IMR-90 (cell line): ENCODE measurements at regions not wholly inside any gene's neighbourhood (a gene's known extent, or its start where the extent isn't known, plus 50 kb on each side); places are given as distances from the start of the nearest gene placed in this dataset.
A peak's percentile ranks its signal among the peaks of the same experiment; 100 is the strongest.

ENCODE experiments used
- ATAC-seq: fragments of 200-7000 bp; cut with Tn5 transposase; 2 replicates; pipeline ENCODE4 v1.9.1; 2020; ENCODE audit warnings: low read depth, mild to moderate bottlenecking, moderate library complexity
- BruUV-seq: library from RNA; stranded (reverse); fragments of 400-500 nt; replicated peaks from 2 replicates; lab custom pipeline; 2021; lab: Mats Ljungman, UMichigan
- CTCF ChIA-PET: fragments of 300-600 bp; formaldehyde crosslinking; extraction: SDS; loops from one replicate; lab custom pipeline; 2021; ENCODE audit warnings: antibody characterized with exemption; lab: Yijun Ruan, JAX
- POLR2A ChIA-PET: fragments of 300-600 bp; sonication (Branson Sonifier 250); formaldehyde crosslinking; loops from one replicate; lab custom pipeline; 2022; ENCODE audit warnings: antibody characterized with exemption; ENCODE audit not compliant: unreplicated experiment; lab: Charles Lee
- DNase-seq: peaks from one replicate; pipeline ENCODE4 v3.0.0; 2013
- H2AFZ ChIP-seq: replicated peaks from 2 replicates; pipeline ENCODE3; 2013; ENCODE audit warnings: low read length, mild to moderate bottlenecking; ENCODE audit not compliant: poor library complexity
- H2AK5ac ChIP-seq: 2 replicates; pipeline ENCODE4 v1.6.1; 2013; ENCODE audit warnings: low read depth, low read length, inconsistent platforms
- H2AK9ac ChIP-seq: replicated peaks from 2 replicates; pipeline ENCODE3; 2013; ENCODE audit warnings: mild to moderate bottlenecking, low read depth, low read length, moderate library complexity; ENCODE audit not compliant: poor library complexity
- H2BK120ac ChIP-seq: 2 replicates; pipeline ENCODE4 v1.6.1; 2013; ENCODE audit warnings: low read depth, low read length, inconsistent platforms
- H2BK15ac ChIP-seq: 3 replicates; pipeline ENCODE4 v1.6.1; 2013; ENCODE audit warnings: low read depth, low read length, inconsistent platforms
- H2BK20ac ChIP-seq: 2 replicates; pipeline ENCODE4 v1.6.1; 2013; ENCODE audit warnings: low read depth, mild to moderate bottlenecking, inconsistent platforms, low read length, moderate library complexity
- H2BK5ac ChIP-seq: 2 replicates; pipeline ENCODE4 v1.6.1; 2013; ENCODE audit warnings: mild to moderate bottlenecking, low read depth, low read length, inconsistent platforms; ENCODE audit not compliant: poor library complexity, severe bottlenecking
- H3K14ac ChIP-seq: replicated peaks from 2 replicates; pipeline ENCODE4 v1.6.1; 2013; ENCODE audit warnings: low read depth, low read length, inconsistent platforms
- H3K18ac ChIP-seq: 2 replicates; pipeline ENCODE4 v1.6.1; 2013; ENCODE audit warnings: low read depth, low read length, control low read depth
- H3K23ac ChIP-seq: 2 replicates; pipeline ENCODE4 v1.6.1; 2013; ENCODE audit warnings: low read depth, low read length, inconsistent platforms
- H3K27ac ChIP-seq: 2 replicates; pipeline ENCODE4 v1.5.1; 2013; ENCODE audit warnings: mild to moderate bottlenecking, control low read depth, low read length; ENCODE audit not compliant: insufficient read depth
- H3K27me3 ChIP-seq: 2 replicates; pipeline ENCODE4 v1.6.1; 2013; ENCODE audit warnings: low read length; ENCODE audit not compliant: control insufficient read depth, insufficient read depth
- H3K36me3 ChIP-seq: 2 replicates; pipeline ENCODE4 v1.6.1; 2013; ENCODE audit warnings: low read length, mixed read lengths; ENCODE audit not compliant: control insufficient read depth, insufficient read depth
- H3K4ac ChIP-seq: 2 replicates; pipeline ENCODE4 v1.6.1; 2013; ENCODE audit warnings: low read depth, low read length, inconsistent platforms
- H3K4me1 ChIP-seq: 2 replicates; pipeline ENCODE4 v1.6.1; 2013; ENCODE audit warnings: low read length, mixed read lengths; ENCODE audit not compliant: control insufficient read depth, insufficient read depth
- H3K4me2 ChIP-seq: 2 replicates; pipeline ENCODE4 v1.6.1; 2013; ENCODE audit warnings: low read depth, mild to moderate bottlenecking, control low read depth, low read length, moderate library complexity
- H3K4me3 ChIP-seq: 2 replicates; pipeline ENCODE4 v1.5.1; 2013; ENCODE audit warnings: low read depth, mild to moderate bottlenecking, control low read depth, low read length, moderate library complexity; ENCODE audit not compliant: insufficient read depth
- H3K56ac ChIP-seq: 2 replicates; pipeline ENCODE4 v1.6.1; 2013; ENCODE audit warnings: low read length, inconsistent platforms; ENCODE audit not compliant: insufficient read depth; ENCODE audit errors: extremely low read depth
- H3K79me1 ChIP-seq, 2 experiments: 2 replicates each; pipeline ENCODE4 v1.6.1; 2013; ENCODE audit warnings: low read length in 2 of 2, inconsistent platforms in 1 of 2, low read depth in 1 of 2
- H3K9ac ChIP-seq: 2 replicates; pipeline ENCODE4 v1.6.1; 2013; ENCODE audit warnings: low read depth, low read length, control low read depth
- H3K9me1 ChIP-seq: 2 replicates; pipeline ENCODE4 v1.6.1; 2013; ENCODE audit warnings: low read length, inconsistent platforms; ENCODE audit not compliant: insufficient read depth
- H3K9me3 ChIP-seq: 2 replicates; pipeline ENCODE4 v1.6.1; 2013; ENCODE audit warnings: low read length; ENCODE audit not compliant: control insufficient read depth, insufficient read depth
- H4K20me1 ChIP-seq: 2 replicates; pipeline ENCODE4 v1.6.1; 2013; ENCODE audit warnings: low read length, inconsistent platforms; ENCODE audit not compliant: insufficient read depth
- H4K5ac ChIP-seq: 2 replicates; pipeline ENCODE4 v1.6.1; 2013; ENCODE audit warnings: mild to moderate bottlenecking, low read depth, low read length, control low read depth
- H4K8ac ChIP-seq, 2 experiments: 2 replicates each; pipeline ENCODE4 v1.6.1; 2013; ENCODE audit warnings: low read depth in 2 of 2, low read length in 2 of 2, control low read depth in 1 of 2, inconsistent platforms in 1 of 2
- H4K91ac ChIP-seq: 2 replicates; pipeline ENCODE4 v1.6.1; 2013; ENCODE audit warnings: low read depth, low read length, inconsistent platforms; ENCODE audit not compliant: insufficient read depth
- BHLHE40 ChIP-seq: fragments of 150-350 bp; IDR thresholded peaks from 2 replicates; pipeline ENCODE4 v1.6.1; 2016; ENCODE audit warnings: mild to moderate bottlenecking, low read depth, low read length
- CEBPB ChIP-seq: IDR thresholded peaks from 2 replicates; pipeline ENCODE4 v1.6.1; 2012; ENCODE audit warnings: low read depth, low read length, improper control_type of control experiment
- MXI1 ChIP-seq: IDR thresholded peaks from 2 replicates; pipeline ENCODE4 v1.6.1; 2012; ENCODE audit warnings: low read depth, mild to moderate bottlenecking, low read length, moderate library complexity, borderline replicate concordance
- POLR2A ChIP-seq: IDR thresholded peaks from 2 replicates; pipeline ENCODE4 v1.6.1; 2012; ENCODE audit warnings: mild to moderate bottlenecking, low read depth, low read length
- RCOR1 ChIP-seq: IDR thresholded peaks from 2 replicates; pipeline ENCODE4 v1.6.1; 2012; ENCODE audit warnings: mild to moderate bottlenecking, low read length, improper control_type of control experiment; ENCODE audit not compliant: insufficient replicate concordance
- WGBS, 2 experiments: methylation state at CpG; one replicate each; pipeline versions ENCODE4 v1.1.5 to v1.1.7; 2013; ENCODE audit warnings: missing lambda C conversion rate in 2 of 2; ENCODE audit not compliant: insufficient read length in 1 of 2; ENCODE audit errors: extremely low coverage in 2 of 2; 5-methylcytosine and 5-hydroxymethylcytosine counted together
- dilution Hi-C: fragments of 300-500 bp; cut with HindIII; formaldehyde crosslinking; loops from one replicate; pipeline ENCODE4 v1.14.3; 2018; ENCODE audit warnings: low sequenced_read_pairs; ENCODE audit not compliant: unreplicated experiment
- in situ Hi-C: fragments of 300-500 bp; cut with MboI; formaldehyde crosslinking; loops from 3 replicates; pipeline ENCODE4 v1.14.3; 2019; ENCODE audit warnings: low sequenced_read_pairs, inconsistent platforms, mixed read lengths
- intact Hi-C: fragments of 100-400 bp; cut with micrococcal nuclease; formaldehyde crosslinking; loops from 2 replicates; pipeline ENCODE4 v1.10.0; 2022

- no TSS peak for BruUV-seq
- Histone ChIP-seq H2BK120ac (no peak overlapping the region; the same call in 1 of the 2 replicates), H3K4ac (peak overlapping the region; percentile 2; the same call in 1 of the 2 replicates), H2BK15ac (no peak overlapping the region; the same call in 2 of the 3 replicates), H3K14ac (no peak overlapping the region), H2AFZ (no peak overlapping the region), H3K36me3 (no peaks in the 10 kb centered on the region), H3K4me1 (peaks cover 6% of the 10 kb centered on the region), H3K9ac (no peak overlapping the region), H3K27me3 (no peaks in the 10 kb centered on the region), H2AK9ac (no peak overlapping the region), H3K27ac (no peak overlapping the region), H2BK20ac (peak overlapping the region; percentile 1; the same call in 1 of the 2 replicates), H3K18ac (peak overlapping the region; percentile 63; the same call in 1 of the 2 replicates), H3K79me1 (no peaks in the 10 kb centered on the region), H2AK5ac (no peak overlapping the region), H3K56ac (no peak overlapping the region), H3K9me3 (no peaks in the 10 kb centered on the region), H3K4me2 (peak overlapping the region; percentile 31; the same call in 1 of the 2 replicates), H4K8ac (peak overlapping the region in 1 of 2 experiments; percentile 10; a peak in 1 of 4 replicates), H3K23ac (no peak overlapping the region), H2BK5ac (no peak overlapping the region), H3K9me1 (no peaks in the 10 kb centered on the region), H4K91ac (no peak overlapping the region), H3K4me3 (no peak overlapping the region), H4K5ac (no peak overlapping the region), H4K20me1 (no peaks in the 10 kb centered on the region)
- dilution Hi-C loops, result no loop called here
- intact Hi-C loops, result no loop called here
- in situ Hi-C loops, result no loop called here
- DNase-seq (peak; percentile 65), ATAC-seq (peak; percentile 63)
- ChIA-PET POLR2A (no interaction called here), CTCF (interaction anchor here (0.6 kb wide), 1 partner anchor 172 kb away, joined by 4 read pairs; no protein-coding TSS in a partner anchor)
- whole genome bisulfite sequencing, 2 experiments, result no CpG with 5 or more reads among the region's 2 CpGs
- no peak for TF ChIP-seq POLR2A
- no peak for TF ChIP-seq RCOR1
- no peak for TF ChIP-seq BHLHE40
- no peak for TF ChIP-seq MXI1
- no peak for TF ChIP-seq CEBPB
Observed at GRCh38 chr2:150264442-150264841, 223.0 kb downstream of the RND3 start.
